Epithelial cell of esophagus (primary cell): ENCODE measurements at regions not wholly inside any gene's neighbourhood (a gene's known extent, or its start where the extent isn't known, plus 50 kb on each side); places are given as distances from the start of the nearest gene placed in this dataset.
"Not testable (repeated sequence)": the region's sequence is repeated elsewhere in the genome, so short reads cannot be mapped to it uniquely, and the experiment has no call there.

Experiments used
- DNase-seq: peaks from one replicate; pipeline ENCODE4 v3.0.0; 2010; ENCODE audit warnings: low read depth
- H3K4me3 ChIP-seq: 2 replicates; pipeline ENCODE4 v1.5.1; 2011; ENCODE audit warnings: mild to moderate bottlenecking, low read length, control low read depth
- TF ChIP-seq, protein P1 (sequence below): IDR thresholded peaks from 2 replicates; pipeline ENCODE4 v1.5.1; 2011; ENCODE audit warnings: low read depth, mild to moderate bottlenecking, low read length, control low read depth, inconsistent platforms; ENCODE audit not compliant: insufficient read depth; ENCODE audit errors: missing control alignments

DNA sequence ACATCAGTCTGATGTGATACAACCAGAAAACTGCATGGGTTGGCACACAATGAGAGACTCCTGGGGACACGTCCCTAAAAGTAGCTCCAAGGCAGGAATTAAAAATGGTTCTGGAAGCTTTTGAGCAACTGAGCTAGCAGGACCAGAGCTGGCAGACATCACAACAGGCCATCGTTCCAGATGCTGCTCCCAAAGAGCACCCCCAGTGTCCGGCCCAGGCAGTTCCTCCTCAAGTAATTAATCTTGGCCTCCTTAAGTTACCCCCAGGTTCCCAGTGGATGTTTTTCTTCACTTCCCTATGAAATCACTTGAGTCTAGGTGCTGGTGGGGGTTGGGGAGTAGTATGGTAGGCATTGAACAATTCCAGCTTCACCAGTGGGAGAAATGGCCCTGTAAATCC lies 711.6 kb downstream of the MECOM start:
- TF ChIP-seq, protein P1, sequence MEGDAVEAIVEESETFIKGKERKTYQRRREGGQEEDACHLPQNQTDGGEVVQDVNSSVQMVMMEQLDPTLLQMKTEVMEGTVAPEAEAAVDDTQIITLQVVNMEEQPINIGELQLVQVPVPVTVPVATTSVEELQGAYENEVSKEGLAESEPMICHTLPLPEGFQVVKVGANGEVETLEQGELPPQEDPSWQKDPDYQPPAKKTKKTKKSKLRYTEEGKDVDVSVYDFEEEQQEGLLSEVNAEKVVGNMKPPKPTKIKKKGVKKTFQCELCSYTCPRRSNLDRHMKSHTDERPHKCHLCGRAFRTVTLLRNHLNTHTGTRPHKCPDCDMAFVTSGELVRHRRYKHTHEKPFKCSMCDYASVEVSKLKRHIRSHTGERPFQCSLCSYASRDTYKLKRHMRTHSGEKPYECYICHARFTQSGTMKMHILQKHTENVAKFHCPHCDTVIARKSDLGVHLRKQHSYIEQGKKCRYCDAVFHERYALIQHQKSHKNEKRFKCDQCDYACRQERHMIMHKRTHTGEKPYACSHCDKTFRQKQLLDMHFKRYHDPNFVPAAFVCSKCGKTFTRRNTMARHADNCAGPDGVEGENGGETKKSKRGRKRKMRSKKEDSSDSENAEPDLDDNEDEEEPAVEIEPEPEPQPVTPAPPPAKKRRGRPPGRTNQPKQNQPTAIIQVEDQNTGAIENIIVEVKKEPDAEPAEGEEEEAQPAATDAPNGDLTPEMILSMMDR: peak; percentile 2
- H3K4me3 ChIP-seq: no peak overlapping the region
- no peak for DNase-seq

DNA sequence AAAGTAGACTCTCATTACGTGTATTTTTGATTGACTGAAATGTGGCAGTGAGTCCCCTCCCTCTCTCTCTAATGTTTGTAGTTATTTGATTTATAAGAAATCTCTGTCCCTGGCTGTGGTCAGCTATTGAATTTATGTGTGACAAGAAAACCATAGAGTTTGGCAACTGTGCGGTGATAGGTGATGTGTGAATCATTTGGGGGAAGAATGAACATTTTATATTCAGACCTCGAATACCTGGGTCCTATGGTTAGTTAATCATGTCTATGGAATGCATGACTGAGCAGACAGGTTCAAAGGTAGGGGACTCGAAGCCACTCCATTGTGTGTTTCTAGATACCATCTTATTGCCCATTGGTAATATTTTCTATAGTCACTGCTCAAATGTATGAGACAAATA lies 712.1 kb downstream of the MECOM start:
- TF ChIP-seq, protein P1: no peak
- peak; percentile 68 for DNase-seq

DNA sequence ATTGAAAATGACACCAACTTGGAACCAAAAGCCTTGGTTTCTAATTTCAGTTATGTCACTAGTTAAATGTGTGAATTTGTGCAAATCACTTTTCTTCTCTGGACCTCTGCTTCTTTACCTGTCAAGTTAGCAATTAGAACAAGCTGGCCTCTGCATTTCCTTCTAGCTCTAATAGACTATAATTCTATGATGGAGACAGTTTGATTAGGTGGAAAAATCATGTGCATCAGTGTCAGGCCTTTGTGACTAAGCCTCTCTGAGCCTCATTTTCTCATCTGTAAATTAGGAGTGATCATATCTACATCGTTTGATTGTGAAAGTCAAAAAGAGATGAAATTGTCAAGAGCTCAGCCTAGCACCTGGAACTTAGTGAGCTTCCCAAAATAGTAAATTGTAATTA lies 712.9 kb downstream of the MECOM start:
- no peak overlapping the region for H3K4me3 ChIP-seq
- TF ChIP-seq, protein P1: no peak
- no peak for DNase-seq

More for the DNA sequence above, 712.1 kb downstream of the MECOM start:
- no peak overlapping the region for H3K4me3 ChIP-seq

DNA sequence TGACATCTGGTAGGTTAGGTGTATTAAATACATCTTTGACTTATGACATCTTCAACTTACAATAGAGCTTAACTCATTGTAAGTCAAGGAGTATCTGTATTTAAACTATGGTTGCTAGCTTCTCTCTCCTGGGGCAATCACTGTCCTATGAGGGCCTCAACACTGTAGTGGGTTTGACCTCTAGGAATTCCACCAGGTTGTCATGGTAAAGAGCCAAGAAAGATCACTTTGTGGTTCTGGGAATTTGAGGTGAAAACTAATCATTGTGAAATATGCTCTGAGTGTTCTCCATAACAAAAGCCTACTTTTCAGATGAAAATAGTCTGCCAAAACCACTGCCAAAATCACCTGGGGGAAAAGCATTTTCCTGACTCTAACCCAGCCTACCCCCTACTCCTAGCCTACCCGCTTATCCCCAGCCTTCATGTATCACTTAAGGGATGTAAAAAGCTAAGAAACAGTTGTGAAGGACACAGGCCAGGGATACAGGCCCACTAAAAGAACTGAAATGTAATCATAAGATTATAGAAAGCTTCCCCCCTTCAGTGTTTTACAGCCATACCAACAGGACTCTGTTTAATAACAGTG lies 723.8 kb downstream of the MECOM start:
- TF ChIP-seq, protein P1: no peak
- DNase-seq: no peak
- H3K4me3 ChIP-seq: no peak overlapping the region

DNA sequence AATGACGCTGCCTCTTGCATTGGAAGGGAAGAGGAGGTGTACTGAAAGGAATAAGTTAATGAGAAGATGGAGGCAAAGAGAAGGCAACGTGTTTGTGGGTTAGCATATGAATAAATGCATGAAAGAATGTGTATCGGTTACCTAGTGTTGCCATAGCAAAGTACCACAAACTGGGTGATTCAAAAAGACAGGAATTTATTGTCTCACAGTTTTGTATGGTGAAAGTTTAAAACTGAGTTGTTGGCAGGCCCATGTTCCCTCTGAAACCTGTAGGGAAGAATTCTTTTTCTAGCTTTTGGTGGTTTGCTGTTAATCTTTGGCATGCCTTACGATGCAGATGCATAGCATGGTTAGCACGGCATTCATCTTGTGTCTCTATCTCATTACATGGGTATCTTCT lies 729.9 kb downstream of the MECOM start:
- TF ChIP-seq, protein P1: no peak
- DNase-seq: peak; percentile 17
- no peak overlapping the region for H3K4me3 ChIP-seq

DNA sequence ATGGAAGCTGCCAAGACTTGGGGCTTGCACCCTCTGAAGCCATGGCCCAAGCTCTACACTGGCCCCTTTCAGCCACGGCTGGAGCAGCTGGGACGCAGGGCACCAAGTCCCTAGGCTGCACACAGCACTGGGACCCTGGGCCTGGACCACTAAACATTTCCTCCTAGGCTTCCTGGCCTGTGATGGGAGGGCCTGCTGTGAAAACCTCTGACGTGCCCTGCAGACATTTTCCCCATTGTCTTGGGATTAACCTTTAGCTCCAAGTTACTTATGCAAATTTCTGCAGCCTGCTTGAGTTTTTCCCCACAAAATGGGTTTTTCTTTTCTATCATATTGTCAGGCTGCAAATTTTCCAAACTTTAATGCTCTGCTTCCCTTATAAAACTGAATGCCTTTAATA lies 733.5 kb downstream of the MECOM start:
- not testable (repeated sequence) for H3K4me3 ChIP-seq, DNase-seq

DNA sequence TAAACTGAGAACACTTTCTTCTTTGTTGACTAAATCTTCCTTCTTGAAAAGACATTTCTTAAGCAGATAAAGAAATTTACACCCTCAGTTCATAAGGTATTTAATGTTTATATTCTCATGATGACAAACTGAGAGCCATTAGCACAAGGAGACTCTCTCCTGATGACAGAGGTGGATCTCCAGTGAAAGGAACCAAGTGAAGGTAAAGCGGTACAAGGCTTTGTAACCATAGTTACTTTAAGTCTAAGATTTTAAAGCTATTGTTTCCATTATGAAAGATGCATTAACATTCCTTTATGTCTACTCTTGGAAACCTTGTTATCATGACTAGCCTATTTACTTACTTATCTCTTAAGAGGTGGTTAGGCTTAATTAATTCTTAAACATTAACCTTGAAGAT lies 737.1 kb downstream of the MECOM start:
- no peak overlapping the region for H3K4me3 ChIP-seq
- DNase-seq: no peak
- TF ChIP-seq, protein P1: no peak

DNA sequence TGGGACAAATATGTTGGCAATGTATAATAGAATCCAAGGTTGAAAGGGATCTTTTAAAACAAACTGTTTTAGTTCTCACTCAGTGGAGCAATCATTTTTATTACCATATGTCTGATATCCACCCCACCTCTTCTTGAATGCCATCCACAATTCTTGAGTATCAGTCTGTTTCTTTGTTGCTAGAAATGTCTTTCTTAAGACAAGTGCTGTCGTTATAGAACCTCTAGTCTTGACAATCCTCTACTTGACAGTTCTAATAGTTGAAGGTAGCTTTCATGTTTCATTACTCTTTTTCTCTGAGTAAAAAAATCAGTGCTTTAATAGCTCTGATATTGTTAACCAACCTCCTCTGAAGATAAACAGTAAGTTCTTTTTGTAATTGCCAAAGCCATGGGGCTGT lies 737.9 kb downstream of the MECOM start:
- H3K4me3 ChIP-seq: no peak overlapping the region
- DNase-seq: no peak
- TF ChIP-seq, protein P1: no peak
